HG03280 (cell line): ENCODE measurements at regions not wholly inside any gene's neighbourhood (a gene's known extent, or its start where the extent isn't known, plus 50 kb on each side); places are given as distances from the start of the nearest gene placed in this dataset.

Experiments
- ATAC-seq: cut with Tn5 transposase; IDR thresholded peaks from one replicate; pipeline ENCODE4 v1.9.1; 2021; ENCODE audit warnings: mild to moderate bottlenecking, moderate library complexity; ENCODE audit not compliant: unreplicated experiment

DNA sequence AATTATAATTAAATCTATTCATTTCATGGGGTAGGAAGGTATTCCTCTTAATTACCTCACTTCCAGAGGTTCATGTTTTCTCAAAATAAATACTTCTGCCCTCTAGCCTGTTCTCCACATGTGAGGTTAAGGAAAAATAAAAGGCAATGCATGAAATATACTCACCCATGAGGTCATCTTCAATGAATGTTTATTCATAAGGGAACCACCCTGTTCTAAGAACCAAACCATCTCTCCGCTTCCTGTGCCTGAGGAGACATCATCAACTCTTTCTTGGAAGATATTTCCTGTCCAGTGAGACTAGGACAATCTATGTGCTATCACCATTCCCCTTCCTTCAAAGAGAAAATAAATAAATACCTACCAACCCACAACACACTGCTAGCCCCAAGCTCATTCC is 513.7 kb upstream of the PLXNA2 start:
- no peak for ATAC-seq

DNA sequence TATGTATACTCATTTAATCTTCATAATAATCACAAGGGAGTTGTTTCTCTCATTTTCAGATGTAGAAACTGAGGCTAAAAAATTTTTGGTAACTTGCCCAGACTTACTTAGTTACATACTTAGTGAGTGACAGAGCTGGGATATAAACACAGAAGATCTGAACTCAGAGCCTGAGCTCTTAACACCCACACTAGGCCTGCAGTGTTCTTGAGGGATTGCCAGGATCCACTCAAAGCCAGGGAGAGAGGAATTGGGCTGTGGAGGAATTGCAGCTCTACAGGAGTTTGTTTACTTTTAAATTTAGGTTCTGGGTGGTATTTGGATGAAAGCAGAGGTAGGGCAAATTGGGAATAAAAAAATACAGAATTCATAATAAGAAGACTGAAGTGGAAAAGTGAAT is 515.1 kb upstream of the PLXNA2 start:
- no peak for ATAC-seq

DNA sequence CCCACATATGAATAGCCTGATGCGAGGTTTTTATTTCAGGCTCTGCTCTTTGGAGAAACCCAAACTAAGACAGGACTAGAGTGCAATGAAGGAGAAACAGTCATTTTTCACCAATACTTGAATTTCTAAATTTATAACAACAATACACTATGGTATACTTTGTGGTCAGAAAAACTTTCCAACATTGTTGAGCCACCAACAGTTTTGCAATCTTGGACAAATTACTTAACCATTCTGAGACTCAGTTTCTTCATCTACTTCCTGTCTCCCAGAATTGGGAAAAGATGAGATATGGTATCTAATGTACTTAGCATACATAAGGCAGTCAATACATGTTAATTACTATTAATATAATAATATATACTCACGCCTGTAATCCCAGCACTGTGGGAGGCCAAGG is 519.8 kb upstream of the PLXNA2 start:
- ATAC-seq = no peak

DNA sequence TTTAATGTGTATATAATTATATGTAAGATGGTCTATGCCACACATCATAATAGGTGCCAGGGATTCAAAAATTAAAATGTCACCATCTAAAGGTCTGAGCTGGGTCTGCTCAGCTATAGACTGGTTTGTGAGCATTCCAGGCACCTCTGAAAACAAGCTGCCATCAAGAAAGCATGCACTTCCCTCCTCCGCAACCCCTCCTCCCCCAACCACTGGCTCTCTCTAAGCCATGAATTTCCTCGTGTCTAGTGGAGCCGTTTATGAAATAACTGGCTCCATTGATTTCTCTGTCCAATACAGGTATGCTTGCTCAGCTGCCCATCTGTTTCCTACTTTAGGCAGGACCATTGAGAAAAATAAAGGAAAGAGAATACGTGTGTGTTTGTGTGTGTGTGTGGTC is 522.6 kb upstream of the PLXNA2 start:
- ATAC-seq = no peak

DNA sequence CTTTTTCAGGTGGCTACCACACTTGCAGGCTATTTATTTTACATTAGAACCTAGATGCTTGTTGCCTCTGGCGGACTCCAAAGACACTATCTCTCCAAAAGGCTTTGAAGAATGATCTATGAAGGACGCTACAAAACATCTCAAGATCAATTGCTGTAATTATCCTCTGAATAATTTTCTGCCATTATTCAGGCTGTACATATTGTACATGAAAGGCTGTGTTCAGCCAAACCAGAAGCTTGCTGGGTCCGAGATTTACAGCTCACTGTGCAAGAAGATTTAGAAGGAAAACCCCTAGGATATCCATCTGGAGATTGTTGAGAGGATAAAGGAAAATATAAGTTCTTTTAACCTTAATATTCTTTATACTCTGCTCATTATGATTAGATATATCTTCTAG is 523.6 kb upstream of the PLXNA2 start:
- no peak for ATAC-seq

DNA sequence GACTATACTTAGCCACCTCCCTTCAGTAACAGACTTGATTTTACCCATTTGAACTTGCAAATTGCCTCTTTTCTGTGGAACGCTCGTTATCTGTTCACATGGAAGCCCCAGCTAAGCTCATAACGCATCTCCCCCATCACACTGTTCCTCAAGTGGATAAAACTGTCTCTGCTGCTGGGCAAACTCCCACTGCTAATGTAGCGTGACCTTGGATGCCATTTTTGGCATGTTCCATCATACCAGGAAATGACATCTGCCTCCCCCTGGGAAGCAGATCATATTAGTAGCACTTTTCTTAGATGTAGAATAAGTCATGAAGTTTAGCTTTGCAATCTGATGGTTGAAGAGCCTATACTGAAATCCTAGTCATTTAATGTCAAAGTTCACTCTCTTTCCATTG is 528.7 kb upstream of the PLXNA2 start:
- ATAC-seq = no peak

DNA sequence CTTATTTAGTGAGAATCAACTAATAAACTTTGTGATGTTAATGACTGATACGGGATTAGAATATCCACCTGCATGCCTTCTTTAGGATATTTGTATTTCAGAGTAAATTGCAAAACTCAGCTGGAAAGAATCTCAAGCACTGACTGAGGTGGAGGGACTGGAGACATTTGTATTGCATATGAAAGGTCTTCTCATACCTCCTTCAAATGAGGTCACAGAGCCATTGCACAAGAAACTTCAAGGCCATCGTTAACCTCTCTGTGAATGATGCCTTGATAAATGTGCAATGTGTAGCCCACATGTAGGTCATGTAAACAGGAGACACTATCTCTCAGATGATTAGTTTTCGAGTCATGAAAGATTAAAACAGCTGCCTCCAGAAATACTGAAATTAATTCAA is 531.7 kb upstream of the PLXNA2 start:
- ATAC-seq = no peak

DNA sequence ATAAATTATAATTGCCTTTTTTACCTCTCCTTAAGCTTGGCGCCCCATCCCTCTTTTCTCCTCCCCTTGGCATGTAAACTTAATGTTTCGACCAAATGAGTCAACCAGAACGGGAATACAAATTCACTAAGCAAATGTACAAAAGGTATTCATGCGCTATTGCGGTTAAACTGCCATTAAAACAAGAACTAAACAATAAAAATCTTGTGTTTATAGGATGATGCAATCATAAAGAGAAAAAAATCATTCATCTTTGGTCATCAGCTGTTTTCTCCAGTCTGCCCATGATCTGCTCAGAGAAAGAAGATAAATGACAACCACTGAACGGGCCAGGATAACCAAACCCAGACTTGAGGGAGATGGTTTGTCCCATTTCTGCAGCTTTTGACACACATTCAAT is 534.2 kb upstream of the PLXNA2 start:
- ATAC-seq = no peak

DNA sequence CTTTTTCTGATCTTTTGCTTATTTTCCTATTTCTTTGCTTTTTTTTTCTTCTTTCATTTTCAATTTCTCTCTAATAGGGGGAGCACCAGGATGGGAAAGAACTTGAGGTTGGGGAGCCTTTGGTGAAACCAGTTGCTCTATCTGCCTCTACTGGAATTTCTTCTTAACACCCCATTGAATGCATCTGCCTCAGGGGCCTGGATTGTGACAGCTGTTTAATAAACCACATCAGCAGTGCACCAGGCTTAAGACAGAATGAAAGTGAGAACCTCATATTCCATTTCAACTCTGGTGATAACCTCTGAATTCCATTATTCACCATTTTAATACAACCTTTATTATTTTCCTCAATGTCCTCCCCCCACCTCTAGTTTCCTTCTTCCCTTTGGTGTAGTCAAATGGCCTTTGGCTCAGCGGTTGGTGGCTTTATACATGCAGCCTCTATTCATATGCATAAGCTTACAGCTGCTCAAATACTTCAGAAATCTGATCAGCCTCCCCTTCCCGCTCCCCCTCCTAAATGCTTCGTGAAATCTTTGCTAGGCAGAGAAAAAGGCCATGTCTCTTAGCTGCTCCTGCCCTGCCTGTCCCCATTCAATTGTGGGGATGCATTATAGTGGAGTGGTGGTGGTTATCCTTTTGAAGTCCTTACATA is 537.3 kb upstream of the PLXNA2 start:
- ATAC-seq = no peak

DNA sequence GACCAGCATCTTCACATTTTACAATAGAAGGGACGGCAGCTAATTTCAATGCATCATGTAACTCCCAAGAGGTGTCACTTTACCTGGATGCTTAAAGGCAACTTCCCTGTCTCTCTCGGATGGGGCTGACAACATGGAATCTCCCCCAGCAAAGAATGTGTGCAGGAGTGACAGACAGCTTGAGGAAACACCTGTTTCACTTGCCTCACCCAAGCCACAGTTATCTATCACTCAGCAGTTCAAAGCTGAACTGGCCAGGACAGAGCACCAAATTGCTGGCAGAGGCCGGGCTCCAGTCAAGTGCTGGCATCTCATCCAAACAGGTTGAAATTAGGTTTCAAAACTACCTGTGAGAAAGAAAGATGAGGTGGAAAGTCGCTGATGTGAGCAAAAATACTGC is 538.0 kb upstream of the PLXNA2 start:
- no peak for ATAC-seq

DNA sequence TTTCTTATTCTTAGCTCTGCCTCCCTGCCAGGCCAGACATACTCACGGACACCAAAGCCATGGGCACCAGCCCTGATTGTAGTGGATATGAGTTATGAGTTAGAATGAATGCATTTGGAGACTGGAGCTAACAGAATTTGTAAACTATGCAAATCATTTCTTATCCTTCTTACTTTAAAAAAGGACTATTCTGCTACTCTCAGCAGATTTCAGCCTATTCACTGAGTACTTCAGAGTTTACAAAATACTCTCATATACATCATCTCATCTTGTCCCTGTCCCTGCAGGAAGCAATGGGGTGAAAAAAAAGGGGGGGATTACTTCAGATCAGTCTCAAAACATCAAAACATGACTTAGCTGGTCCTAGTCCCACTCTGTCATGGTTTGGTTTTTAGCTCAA is 541.4 kb upstream of the PLXNA2 start:
- ATAC-seq = no peak

DNA sequence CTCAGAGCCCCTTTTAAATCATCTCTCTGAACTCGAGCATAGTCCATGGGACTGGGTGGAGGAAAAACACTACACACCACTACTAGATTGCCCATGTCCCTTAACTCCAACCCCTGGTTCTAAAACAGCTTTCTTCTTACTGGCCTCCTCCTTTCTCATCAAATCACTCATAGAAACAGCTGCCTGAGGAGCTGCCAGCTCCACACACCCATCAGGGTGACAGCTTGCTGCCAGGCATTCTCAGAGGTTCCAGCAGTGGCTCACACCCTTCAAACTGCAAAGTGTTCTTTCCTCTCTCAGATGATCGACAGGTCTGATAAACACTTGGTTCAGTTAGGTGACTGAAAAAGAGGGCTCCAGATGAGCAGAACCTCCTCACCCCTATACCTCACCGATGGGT is 543.0 kb upstream of the PLXNA2 start:
- ATAC-seq = no peak

DNA sequence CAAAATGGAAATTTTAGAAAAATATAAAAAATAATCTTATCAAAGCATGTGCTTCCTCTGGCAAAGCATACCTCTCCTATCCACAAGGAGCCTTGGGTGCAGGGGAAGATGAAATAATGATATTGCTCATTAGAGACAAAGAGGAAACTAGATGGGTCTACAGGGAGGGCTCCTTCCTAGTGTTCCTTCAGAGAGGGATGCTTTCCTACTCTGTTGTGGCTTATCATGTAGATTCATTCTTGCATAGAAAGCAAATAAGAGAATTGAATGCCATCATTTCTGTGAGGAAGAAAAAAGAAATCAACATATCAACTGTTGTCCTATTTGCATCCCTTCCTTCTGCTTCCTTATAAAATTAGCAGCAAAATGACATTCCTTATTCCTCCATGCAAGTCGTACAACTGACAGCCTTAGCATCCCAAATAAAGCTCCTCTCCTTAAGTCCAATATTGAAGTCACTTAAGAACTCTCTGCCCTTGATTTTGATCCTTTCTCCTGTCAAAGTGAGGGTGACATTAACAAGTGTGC is 543.9 kb upstream of the PLXNA2 start:
- no peak for ATAC-seq

DNA sequence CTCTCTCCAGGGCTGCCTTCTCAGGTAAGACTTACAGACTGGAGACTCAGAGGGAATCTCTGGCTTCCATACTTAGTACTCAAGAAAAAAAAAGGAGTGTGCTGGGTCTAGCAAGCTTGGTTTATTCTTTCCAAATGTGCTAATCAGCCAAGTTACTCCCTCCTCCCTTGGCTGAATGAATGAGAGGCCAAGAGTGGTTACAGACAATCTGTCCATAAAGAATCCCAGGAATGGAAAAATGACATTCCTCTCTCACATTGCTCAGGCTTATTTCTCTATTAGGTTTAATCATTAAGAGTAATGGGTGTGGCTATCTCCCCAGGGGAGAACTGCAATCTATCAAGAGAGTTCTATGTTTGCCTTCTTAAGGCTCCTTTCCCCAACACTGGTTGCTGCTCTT is 547.3 kb upstream of the PLXNA2 start:
- no peak for ATAC-seq

DNA sequence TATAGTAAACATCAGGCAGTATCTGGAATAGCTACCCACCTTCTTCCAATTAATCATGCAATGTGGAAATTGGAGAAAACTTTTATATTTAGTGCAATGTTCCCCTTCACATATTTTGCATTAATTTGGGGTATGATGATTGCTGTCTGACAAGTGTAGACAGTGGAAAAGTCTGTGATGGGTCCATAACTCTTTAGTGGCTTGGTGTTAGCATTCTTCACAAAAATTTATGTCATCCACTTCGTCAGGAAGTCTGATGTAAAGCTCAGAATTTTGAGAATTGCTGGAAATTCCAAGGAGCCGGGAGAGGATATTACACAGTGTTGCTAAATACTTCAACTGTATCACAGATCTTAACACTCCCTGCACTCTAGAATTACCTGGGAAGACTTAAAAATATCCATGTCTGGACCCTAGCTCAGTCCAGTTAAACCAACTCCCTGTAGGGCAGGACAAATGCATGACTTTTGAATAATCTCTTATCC is 549.7 kb upstream of the PLXNA2 start:
- ATAC-seq = no peak

DNA sequence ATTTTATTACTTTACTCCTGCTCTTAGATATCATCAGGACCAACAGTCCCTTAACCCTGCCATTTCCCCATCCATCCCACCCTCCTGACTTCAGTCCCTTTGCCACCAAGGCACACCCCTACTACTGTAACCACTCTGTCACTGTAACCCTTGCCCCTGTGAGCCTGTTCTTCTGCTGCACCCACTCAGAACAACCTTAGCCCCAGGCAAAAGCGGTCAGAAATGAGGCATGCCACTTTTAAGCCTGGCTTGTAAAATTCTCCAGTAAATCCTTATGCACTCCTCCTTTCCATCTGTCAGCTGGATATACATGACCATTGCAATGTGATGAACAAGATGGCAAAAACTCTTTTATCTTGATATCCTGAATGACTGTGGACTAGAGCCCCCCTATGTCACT is 555.0 kb upstream of the PLXNA2 start:
- no peak for ATAC-seq

DNA sequence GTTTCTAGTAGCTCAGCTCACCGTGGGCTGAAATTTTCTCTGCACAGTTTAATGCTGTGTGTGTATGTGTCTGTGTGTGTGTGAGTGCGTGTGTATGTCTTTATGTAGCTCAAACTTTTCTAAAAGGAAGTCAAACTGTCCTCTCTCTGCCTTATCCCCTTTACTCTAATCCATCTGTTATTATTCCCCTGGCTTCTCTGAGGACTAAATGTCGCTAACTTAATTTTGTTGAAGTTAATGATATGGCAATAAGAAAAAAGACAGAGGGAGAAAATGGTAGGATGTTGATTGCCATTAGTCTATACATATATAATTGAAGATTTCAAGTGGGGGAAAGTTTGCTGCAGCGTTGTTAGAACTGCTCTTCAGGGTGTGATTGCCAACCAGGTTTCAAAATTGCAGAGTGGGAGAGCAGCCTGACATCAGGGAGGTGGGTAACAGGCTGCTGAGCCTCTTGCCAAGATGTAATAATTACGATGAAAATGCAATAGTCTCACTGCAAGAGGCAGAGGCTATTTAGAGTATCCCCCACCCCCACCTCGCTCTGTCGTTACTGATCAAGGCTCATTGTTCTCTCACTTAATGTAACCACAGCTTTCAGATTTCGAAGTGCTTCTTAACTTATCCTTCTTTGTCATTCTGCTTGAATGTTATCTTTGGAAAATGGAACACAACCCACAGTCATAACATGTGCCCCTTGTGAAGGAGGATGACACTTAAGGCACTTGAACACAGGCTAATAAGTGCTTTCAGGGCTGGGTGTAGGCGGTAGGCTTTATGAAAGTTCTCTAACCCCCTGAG is 559.0 kb upstream of the PLXNA2 start:
- no peak for ATAC-seq

DNA sequence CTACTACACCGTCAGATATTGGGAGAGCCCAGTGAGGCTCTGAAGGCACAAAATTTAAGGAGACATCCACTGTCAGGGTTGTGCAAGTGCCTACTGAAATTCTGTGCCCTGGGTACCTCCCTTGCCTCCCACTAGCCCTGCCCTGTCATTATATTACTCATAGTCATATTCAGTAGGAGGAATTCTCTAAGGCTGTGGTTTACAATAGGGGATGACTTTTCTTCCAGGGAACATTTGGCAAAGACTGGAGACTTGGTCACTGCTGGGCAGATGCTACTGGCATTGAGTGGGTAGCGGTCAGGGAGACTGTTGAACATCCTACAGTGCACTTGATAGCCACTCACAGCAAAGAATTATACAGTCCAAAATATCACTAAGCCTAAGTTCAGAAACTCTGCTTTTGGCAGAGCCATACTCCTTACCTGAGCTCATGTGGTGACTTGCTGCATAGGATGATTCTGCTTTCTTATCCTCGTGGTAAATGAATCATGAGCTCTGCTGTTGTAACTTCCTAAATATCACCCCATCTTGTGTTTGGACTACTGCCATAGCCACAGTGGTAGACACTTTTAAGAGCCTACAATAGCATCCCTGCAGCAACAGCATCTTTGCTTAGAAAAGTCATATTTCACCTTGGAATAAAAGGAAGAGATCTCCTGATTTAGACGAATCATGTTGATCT is 563.4 kb upstream of the PLXNA2 start:
- ATAC-seq = no peak

DNA sequence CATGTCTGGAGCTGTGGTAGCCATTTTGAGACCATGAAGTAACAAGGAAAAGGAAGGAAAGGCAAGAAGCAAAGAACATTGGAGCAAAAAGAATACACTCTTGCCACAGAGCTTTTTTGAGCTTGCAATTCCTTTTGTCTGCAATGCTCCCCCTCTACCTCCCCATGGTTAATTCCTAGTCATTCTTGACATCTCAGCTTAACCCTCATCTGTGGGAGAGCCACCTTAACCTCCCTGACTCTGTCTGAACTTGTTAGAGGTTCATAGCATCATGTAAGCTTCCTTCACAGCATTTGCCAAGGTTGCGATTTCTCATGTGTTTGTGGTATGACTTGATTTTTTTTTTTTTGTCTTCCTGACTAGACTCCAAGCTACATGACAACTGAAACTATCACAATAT is 564.1 kb upstream of the PLXNA2 start:
- no peak for ATAC-seq

DNA sequence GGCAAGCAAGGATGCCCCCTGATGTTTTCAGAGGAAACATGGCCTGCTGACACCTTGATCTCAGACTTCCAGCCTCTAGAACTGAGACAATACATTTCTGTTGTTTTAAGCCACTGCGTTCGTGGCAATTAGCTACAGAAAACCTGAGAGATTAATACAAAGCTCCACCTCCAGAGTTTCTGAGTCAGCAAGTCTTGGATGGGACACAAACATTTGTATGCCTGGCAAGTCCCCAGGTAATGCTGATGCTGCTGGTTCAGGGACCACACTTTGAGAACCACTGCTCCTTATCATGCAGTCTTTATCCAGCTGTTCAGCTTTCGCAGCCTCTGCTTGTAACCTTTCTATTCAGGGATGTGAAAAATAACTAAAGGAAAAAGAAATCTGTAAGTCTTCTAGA is 565.7 kb upstream of the PLXNA2 start:
- ATAC-seq = no peak

DNA sequence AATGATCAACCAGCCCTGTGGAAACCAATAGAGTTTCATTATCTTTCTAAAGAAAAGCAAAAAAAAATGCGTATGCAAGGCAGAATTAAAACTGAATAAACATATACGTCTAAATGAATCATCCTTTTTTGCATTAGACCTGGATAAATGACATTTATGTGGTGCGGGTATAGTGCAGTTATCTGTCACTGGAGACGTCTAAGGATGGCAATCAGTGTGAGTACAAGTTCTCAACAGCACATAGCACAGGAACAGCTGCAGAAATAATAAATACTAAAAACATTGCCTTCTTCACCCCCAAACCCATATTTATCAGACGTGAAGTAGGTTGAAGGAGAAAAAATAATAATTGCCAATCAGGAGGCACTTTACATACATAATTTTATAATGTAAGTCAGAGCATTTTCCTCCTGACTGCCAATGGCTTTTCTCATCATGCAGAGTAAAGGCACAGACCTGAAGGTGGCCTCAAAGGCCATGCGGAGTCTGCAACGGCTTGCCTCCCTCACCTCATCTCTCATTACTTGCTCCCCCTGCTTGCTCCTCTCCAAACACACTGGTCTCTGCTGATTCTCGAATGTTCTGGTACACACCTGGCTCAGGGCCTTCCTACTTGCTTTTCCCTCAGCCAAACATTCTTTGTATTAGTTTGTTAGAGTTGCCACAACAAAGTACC is 574.7 kb upstream of the PLXNA2 start:
- ATAC-seq = no peak
